ENCODE measurements at regions not wholly inside any gene's neighbourhood (a gene's known extent, or its start where the extent isn't known, plus 50 kb on each side); places are given as distances from the start of the nearest gene placed in this dataset.
A peak's percentile ranks its signal among the peaks of the same experiment; 100 is the strongest.

- DNase-seq: no peak
These were observed 885.3 kb upstream of the TMEM132C start for GRCh38 chr12:127381681-127382080.

DNA sequence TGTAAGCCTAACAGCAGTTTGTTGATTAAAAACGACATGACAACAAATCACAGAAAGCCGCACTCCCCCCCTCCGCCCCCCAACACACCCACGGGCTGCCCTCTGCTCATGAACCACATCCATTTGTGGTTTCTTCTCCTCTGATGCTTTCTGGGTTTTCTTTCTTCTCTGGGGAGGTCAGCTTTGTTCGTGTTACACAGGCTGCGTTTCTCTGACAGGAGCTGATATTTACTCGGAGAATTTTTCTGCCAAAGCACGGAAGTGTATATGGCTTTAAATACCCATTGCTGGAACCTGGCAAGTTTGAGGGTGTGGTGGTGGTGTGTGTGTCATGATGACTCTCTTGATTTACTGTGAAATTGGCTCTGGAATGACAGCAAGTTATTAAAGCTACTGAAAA is 883.7 kb upstream of the TMEM132C start:
- peak in 1 of 51 donors; percentile 14 for DNase-seq

- no peak for DNase-seq
These were observed 880.2 kb upstream of the TMEM132C start for GRCh38 chr12:127386723-127387122.

DNA sequence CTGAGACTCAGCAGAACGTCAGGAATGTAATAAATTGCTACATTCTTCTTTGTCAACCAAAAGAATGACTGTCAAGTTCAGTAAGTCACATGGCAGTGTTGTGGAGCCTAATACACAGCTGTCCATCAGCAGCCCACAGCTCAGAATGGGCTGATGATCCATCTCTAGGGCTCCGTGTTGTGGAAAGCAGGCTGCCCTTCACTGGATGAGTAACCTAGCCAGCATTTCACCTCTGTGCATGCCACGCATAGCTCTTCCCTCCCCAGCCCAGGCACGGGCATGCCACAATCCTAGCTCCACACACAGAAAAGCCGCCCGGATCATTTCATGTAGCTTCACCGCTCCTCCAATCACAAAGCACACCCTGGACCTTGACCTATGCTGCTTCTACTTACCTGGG is 878.0 kb upstream of the TMEM132C start:
- no peak for DNase-seq

- DNase-seq: no peak
These were observed 877.0 kb upstream of the TMEM132C start for GRCh38 chr12:127389923-127390322.

DNA sequence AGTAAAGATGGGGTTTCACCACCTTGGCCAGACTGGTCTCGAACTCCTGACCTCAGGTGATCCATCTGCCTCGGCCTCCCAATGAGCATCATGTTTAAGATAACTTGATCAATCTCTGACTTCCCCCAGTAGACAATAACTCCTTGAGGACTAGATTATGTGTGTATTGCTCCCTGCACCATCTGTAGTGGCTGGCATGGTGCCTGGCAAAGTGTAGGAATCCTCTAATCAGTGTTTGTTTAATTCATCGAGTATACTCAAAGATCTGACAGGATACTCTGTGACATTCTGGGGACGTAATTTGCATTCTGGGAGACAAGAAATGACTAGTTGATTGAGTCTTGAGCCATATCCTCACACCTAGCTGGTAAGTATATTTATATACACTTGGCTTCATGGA is 873.5 kb upstream of the TMEM132C start:
- peak in 1 of 51 donors; percentile 5 for DNase-seq

GRCh38 chr12:127393896-127394295 is 873.1 kb upstream of the TMEM132C start:
- DNase-seq: peak in 1 of 51 donors; percentile 16

DNA sequence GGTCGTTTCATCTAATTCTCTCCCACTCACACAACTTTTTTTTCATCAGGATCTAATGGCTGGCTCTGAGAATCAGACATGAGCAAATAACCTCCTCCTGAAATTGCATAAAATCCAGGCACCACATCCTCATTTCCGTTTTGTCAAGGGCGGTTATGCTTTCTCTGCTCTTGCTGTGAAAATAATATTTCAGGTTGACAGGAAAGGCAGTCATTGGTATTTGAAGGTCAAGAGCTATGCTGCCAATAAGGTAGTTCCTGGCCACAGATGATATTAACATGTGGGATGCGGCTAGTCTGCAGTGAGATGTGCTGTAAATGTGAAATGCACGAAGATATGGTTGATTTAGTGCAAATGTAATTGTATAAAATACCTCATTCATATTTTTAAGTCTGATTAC is 870.2 kb upstream of the TMEM132C start:
- DNase-seq: no peak

- no peak for DNase-seq
These were observed 868.8 kb upstream of the TMEM132C start for GRCh38 chr12:127398016-127398710.

- no peak for DNase-seq
These were observed 867.5 kb upstream of the TMEM132C start for GRCh38 chr12:127399451-127399850.

DNA sequence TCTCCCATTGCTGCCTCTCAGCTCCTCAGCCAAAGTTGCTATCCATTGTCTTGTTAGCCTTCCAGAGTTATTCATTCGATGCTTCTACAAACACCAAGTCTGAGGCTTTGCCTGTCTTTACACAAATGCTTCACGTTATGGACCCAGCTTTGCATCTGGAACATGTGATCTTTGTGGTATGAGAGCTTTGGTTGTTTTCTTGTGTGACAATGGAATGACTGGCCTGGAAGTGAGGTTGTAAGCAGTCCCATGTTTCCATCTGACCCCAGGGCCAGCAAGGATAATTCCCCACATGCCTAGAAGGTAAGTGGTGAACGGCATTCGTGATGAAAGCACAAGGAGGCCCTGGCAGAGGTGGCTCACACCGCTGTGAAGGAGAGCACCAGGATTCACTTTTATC is 866.7 kb upstream of the TMEM132C start:
- no peak for DNase-seq

DNA sequence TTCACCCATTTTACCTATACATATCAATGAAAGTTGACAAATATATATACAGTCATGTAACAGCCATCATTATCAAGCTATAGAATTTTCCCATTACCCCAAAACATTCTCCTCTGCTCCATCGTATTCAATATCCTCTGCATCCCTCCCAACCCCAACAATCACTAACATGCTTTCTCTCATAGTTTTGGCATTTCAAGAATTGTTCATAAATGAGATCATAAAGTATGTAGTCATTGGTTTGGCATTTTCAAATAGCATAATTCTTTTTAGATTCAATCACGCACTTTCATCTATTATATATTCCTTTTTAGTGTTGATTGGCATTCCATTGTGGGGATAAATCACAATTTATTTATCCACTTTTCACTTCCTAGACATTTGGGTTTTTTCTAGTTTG is 866.0 kb upstream of the TMEM132C start:
- DNase-seq: no peak

DNA sequence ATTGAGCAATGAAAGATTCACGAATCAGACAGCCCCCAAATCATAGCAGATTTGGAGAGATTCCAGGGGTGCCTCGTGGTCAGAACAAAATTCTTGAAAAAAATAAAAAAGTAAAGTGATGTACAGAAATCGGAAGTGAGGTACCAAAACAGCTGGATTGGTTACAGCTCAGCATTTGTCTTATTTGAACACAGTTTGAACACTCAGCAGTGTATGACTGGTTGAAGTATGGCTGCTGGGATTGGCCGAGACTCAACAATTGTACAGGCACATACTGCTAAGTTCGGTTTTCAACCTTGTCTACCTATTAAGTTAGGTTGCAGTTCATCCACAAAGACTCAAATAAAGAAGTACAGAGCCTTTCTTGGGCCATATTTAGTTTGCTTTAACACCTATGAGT is 865.4 kb upstream of the TMEM132C start:
- DNase-seq: no peak

GRCh38 chr12:127411166-127411915 is 855.6 kb upstream of the TMEM132C start:
- DNase-seq: no peak

- DNase-seq: no peak
These were observed 855.0 kb upstream of the TMEM132C start for GRCh38 chr12:127411981-127412380.

DNA sequence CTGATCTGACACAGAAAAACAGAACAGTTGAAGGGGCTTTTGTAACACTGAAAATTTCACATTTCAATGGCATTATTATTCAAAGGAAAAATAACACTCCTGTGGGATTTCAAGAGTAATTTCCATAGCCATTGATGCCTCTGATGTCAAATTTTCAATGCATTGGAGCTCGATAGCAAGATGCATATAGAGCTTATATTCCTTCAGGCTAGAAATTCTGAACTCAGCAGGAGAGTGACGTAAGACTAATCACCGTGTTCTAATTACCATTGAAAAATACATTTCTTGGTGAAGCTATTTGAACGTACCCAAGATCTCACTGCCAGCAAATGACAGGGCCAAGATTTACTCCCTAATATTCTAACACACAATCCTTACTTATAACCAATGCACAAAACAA is 854.1 kb upstream of the TMEM132C start:
- DNase-seq: no peak

GRCh38 chr12:127414186-127414585 is 852.8 kb upstream of the TMEM132C start:
- DNase-seq: no peak

GRCh38 chr12:127414636-127415035 is 852.3 kb upstream of the TMEM132C start:
- no peak for DNase-seq

GRCh38 chr12:127416796-127417195 is 850.2 kb upstream of the TMEM132C start:
- DNase-seq: no peak

GRCh38 chr12:127419111-127419510 is 847.9 kb upstream of the TMEM132C start:
- no peak for DNase-seq

- DNase-seq: no peak
These were observed 845.4 kb upstream of the TMEM132C start for GRCh38 chr12:127421614-127422013.

DNA sequence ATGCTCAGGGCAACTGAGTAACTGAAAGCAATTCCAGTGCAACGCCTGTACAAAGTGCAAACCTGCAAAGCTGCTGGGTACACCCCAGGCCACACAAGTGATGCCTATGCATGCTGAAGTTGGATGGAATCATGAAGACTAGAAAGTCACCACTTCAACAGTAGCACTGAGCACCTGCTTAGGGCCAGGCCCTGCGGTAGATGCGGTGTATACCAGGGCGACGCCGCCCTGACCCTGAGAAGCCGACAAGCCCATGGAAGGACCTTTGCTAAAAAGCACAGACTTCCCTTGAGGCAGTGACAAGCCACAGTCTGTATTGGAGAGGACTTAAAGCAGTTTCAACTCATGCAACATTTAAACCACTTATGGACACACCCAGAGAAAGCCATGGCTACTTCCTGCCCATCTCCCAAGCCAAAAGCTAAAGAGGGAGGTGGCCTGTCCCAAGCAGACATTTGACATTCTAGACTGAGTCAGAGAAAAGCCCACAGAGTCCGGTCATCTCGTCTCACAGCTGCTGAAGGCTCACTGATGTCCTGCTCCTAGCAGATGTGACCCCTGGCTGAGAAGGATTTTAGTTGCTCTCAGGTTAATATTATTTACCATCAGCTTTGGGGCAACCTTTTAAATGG is 843.9 kb upstream of the TMEM132C start:
- DNase-seq: no peak

DNA sequence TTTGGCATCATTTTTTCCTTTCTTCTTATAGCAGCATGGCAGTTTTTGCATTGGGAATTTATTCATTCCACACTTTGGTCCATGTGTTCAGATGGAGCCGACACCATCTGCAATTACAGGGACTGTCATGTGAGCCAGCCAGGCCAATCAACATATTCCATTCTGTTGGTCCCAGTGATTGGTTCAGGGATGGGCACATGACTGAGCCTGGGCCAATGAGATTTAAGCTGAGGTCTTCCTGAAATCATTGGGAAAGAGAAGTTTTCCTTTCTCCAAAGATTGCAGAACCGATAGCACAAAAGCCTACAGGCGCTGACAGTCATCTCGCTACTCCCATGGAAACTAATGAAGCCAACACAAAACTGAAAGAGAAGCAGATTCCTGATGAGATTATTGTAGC is 841.5 kb upstream of the TMEM132C start:
- DNase-seq: no peak

All from hypothalamus (tissue), 51 donors.